Nephron progenitor cell (in vitro differentiated cells): ENCODE measurements at regions not wholly inside any gene's neighbourhood (a gene's known extent, or its start where the extent isn't known, plus 50 kb on each side); places are given as distances from the start of the nearest gene placed in this dataset.
A peak's percentile ranks its signal among the peaks of the same experiment; 100 is the strongest.

Experiments
- DNase-seq: peaks from one replicate; pipeline ENCODE4 v3.0.0; 2021
- H3K27ac Mint-ChIP-seq: 2 replicates; pipeline ENCODE4 v1.8.0; 2021; ENCODE audit warnings: mild to moderate bottlenecking, moderate library complexity, mixed read lengths
- H3K27me3 Mint-ChIP-seq: 2 replicates; pipeline ENCODE4 v1.8.0; 2021; ENCODE audit warnings: mild to moderate bottlenecking, low read depth, mixed read lengths; ENCODE audit not compliant: poor library complexity
- H3K36me3 Mint-ChIP-seq: 2 replicates; pipeline ENCODE4 v1.8.0; 2021; ENCODE audit warnings: low read depth, mixed read lengths
- H3K4me1 Mint-ChIP-seq: 2 replicates; pipeline ENCODE4 v1.8.0; 2021; ENCODE audit warnings: mixed read lengths
- H3K4me3 Mint-ChIP-seq: 2 replicates; pipeline ENCODE4 v1.8.0; 2021; ENCODE audit warnings: mild to moderate bottlenecking, moderate library complexity, mixed read lengths
- H3K9me3 Mint-ChIP-seq: 2 replicates; pipeline ENCODE4 v1.8.0; 2021; ENCODE audit warnings: mild to moderate bottlenecking, moderate library complexity, mixed read lengths
- TF ChIP-seq, protein P1 (sequence below): fragments of 200-600 bp; sonication (generic); IDR thresholded peaks from 2 replicates; pipeline ENCODE4 v1.5.0; 2021; ENCODE audit warnings: antibody characterized with exemption

DNA sequence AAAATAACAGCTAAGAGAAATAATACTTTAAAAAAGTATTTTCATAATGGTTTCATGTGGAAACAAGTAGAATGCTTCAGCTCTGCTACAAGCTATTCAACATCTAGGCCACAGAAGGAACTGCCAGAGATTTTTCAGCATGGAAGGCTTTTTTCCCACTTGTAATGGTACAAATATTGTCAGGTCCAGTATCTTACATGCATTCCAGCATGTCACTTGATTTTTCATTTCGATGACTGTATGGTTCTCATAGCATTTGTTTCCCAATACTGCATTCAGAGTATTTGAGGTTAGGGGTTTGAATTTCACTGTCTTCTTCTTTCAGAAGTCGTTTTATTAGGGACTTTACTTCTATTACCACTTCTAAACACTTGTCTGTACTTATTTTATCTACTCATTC lies 1701.5 kb upstream of the FLRT2 start:
- TF ChIP-seq, protein P1, sequence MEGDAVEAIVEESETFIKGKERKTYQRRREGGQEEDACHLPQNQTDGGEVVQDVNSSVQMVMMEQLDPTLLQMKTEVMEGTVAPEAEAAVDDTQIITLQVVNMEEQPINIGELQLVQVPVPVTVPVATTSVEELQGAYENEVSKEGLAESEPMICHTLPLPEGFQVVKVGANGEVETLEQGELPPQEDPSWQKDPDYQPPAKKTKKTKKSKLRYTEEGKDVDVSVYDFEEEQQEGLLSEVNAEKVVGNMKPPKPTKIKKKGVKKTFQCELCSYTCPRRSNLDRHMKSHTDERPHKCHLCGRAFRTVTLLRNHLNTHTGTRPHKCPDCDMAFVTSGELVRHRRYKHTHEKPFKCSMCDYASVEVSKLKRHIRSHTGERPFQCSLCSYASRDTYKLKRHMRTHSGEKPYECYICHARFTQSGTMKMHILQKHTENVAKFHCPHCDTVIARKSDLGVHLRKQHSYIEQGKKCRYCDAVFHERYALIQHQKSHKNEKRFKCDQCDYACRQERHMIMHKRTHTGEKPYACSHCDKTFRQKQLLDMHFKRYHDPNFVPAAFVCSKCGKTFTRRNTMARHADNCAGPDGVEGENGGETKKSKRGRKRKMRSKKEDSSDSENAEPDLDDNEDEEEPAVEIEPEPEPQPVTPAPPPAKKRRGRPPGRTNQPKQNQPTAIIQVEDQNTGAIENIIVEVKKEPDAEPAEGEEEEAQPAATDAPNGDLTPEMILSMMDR: no peak
- H3K27ac Mint-ChIP-seq: no peak overlapping the region
- no peak for DNase-seq
- no peaks in the 10 kb centered on the region for H3K9me3 Mint-ChIP-seq
- H3K4me1 Mint-ChIP-seq: no peaks in the 10 kb centered on the region
- H3K4me3 Mint-ChIP-seq: no peak overlapping the region
- no peaks in the 10 kb centered on the region for H3K36me3 Mint-ChIP-seq
- no peaks in the 10 kb centered on the region for H3K27me3 Mint-ChIP-seq

DNA sequence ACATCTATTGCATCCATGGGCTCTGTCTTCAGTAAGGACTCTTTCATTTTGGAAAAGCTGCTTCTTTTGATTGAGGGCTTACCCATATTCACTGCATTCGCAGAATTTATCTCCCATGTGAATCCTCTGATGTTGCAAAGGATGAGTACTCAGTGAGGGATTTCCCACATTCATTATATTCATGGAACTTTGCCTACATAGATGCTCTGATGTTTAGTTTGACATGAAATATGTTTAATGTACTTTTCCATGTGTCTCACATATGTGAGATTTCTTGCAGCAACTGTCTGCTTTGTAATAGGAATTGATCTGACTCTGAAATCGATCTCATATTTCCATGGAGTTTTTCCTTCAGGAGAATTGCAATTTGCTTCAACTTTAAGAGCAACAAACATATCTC lies 1699.6 kb upstream of the FLRT2 start:
- Mint-ChIP-seq H3K27me3 (no peaks in the 10 kb centered on the region), H3K9me3 (no peaks in the 10 kb centered on the region), H3K4me3 (no peak overlapping the region), H3K27ac (no peak overlapping the region), H3K36me3 (no peaks in the 10 kb centered on the region), H3K4me1 (no peaks in the 10 kb centered on the region)
- DNase-seq: no peak
- TF ChIP-seq, protein P1: no peak

DNA sequence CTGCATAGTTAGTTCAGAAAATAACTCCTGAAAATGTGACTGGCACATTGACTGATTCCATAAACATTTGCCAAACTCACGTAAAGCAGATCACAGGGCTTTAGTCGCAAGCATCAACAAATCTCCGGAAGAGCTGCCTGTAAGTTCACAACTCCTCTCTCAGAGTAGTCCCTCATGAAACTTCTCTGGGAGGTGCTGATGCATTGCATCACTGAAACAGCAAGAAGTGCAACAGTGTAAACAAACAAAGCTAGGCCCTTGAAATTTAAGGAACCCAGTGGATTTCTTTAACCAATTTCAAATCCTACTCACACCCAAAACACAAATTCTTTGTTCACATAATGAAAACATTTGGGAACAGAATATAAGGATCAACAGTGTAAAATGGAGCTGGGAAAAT lies 1691.7 kb upstream of the FLRT2 start:
- DNase-seq: no peak
- H3K9me3 Mint-ChIP-seq: no peaks in the 10 kb centered on the region
- H3K27ac Mint-ChIP-seq: peak overlapping the region; percentile 75
- H3K27me3 Mint-ChIP-seq: no peaks in the 10 kb centered on the region
- peaks cover 11% of the 10 kb centered on the region for H3K4me1 Mint-ChIP-seq
- H3K36me3 Mint-ChIP-seq: no peaks in the 10 kb centered on the region
- H3K4me3 Mint-ChIP-seq: no peak overlapping the region
- TF ChIP-seq, protein P1: no peak

DNA sequence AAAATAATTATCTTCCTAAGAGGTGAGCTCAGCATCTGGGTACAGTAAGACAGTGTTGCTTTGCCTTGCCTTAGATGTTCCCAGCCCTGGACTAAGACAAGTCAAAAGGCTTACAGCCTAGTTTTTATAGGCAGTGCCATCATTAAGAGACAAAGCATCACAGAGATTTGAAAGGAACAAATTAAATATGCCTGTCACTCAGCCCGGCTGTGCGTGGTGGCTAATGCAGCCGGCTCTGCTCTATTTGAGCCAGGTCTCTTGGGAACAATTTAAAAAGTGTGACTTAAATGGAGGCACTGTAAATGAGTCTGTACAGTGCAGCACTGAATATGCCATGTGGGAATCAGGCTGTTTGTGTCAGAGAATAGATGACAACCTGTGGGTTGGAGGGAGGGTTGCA lies 1687.4 kb upstream of the FLRT2 start:
- Mint-ChIP-seq H3K9me3 (no peaks in the 10 kb centered on the region), H3K27ac (no peak overlapping the region), H3K4me1 (peaks cover 11% of the 10 kb centered on the region), H3K4me3 (no peak overlapping the region), H3K27me3 (no peaks in the 10 kb centered on the region), H3K36me3 (no peaks in the 10 kb centered on the region)
- no peak for DNase-seq
- TF ChIP-seq, protein P1: no peak

DNA sequence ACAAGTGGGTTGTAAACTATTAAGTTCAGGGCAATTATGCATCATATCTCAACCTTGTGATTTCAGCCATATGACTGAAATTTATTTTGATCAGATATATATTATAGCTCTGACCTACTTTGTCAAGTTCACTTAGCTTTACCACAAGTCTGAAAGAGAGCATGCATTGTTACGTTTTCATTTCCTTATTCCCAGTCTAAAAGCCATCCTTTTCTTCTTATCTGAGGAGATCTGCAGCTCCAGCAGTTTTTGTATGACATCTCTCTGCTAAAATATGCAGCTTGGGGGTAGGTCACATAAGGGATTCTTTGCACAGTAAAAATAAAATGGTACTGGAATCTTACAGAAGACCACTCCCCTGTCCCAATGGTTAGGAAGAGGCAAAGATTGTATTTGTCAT lies 1682.8 kb upstream of the FLRT2 start:
- H3K9me3 Mint-ChIP-seq: no peaks in the 10 kb centered on the region
- H3K27me3 Mint-ChIP-seq: peaks cover 3% of the 10 kb centered on the region
- no peak overlapping the region for H3K27ac Mint-ChIP-seq
- no peak for DNase-seq
- peaks cover 5% of the 10 kb centered on the region for H3K4me1 Mint-ChIP-seq
- TF ChIP-seq, protein P1: no peak
- no peak overlapping the region for H3K4me3 Mint-ChIP-seq
- no peaks in the 10 kb centered on the region for H3K36me3 Mint-ChIP-seq

DNA sequence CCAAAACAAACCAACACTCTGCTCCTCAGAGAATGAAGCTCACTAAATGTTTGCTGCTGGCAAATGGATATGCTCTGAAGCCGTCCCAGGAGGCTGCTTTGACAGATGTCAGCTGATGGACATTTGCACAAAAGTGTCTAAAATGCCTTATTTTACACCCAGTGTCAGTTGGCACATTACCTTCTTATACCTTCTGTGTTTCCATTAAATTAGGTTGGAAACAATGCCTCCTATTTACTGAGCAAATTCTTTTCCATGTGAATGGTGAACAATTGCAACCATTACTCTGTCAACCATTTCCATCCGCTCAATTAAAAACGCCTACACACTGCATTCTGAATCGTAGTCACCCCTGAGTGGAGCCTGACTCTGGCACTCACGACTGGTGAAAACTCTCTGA lies 1679.9 kb upstream of the FLRT2 start:
- no peak for DNase-seq
- Mint-ChIP-seq H3K36me3 (no peaks in the 10 kb centered on the region), H3K27me3 (peaks cover 3% of the 10 kb centered on the region), H3K27ac (no peak overlapping the region), H3K9me3 (no peaks in the 10 kb centered on the region), H3K4me3 (no peak overlapping the region), H3K4me1 (peaks cover 11% of the 10 kb centered on the region)
- TF ChIP-seq, protein P1: no peak
